ENCODE measurements at regions not wholly inside any gene's neighbourhood (a gene's known extent, or its start where the extent isn't known, plus 50 kb on each side); places are given as distances from the start of the nearest gene placed in this dataset.

DNA sequence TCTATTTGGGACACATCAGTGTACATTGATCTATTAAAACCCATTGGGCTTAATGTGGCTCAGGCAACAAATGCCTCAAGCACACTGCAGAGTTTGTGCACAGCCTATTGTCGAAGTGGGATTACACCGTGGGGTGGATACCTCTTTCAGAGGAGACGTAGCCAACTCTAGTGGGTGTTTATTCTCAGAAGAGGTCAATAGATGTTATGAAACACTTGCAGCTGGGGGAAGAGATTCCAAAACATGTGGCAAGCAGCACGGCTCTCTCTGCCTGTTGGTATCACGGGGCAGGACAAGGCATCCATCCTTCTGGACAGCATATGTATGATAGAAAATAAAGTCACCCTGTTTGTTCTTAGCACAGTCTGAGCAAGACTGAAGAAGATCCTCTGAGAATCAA is 121.4 kb upstream of the COPS8 start:
- H3K9me3 ChIP-seq = no peaks in the 10 kb centered on the region
- H3K4me3 ChIP-seq = no peak overlapping the region
- H3K36me3 ChIP-seq = no peaks in the 10 kb centered on the region
- TF ChIP-seq POLR2AphosphoS5 (IDR thresholded peaks at IDR 0.05) = peak in 2 of 3 donors; percentile 10 to 16
- no peak for TF ChIP-seq EP300 (IDR thresholded peaks at IDR 0.05)
- 75 to 90% (median 84%) methylated on average over 5 of the region's 5 CpGs for WGBS, 5 donors
- peak in 1 of 2 donors; percentile 11 for DNase-seq
- no peak overlapping the region for H3K27ac ChIP-seq
- H3K4me1 ChIP-seq = peaks cover 0 to 4% (median 0%) of the 10 kb centered on the region in 4 donors
- H3K27me3 ChIP-seq = no peaks in the 10 kb centered on the region
- intact Hi-C loops (cut with DNase I; ENCODE audit: low total_unique reads) = no loop called here

DNA sequence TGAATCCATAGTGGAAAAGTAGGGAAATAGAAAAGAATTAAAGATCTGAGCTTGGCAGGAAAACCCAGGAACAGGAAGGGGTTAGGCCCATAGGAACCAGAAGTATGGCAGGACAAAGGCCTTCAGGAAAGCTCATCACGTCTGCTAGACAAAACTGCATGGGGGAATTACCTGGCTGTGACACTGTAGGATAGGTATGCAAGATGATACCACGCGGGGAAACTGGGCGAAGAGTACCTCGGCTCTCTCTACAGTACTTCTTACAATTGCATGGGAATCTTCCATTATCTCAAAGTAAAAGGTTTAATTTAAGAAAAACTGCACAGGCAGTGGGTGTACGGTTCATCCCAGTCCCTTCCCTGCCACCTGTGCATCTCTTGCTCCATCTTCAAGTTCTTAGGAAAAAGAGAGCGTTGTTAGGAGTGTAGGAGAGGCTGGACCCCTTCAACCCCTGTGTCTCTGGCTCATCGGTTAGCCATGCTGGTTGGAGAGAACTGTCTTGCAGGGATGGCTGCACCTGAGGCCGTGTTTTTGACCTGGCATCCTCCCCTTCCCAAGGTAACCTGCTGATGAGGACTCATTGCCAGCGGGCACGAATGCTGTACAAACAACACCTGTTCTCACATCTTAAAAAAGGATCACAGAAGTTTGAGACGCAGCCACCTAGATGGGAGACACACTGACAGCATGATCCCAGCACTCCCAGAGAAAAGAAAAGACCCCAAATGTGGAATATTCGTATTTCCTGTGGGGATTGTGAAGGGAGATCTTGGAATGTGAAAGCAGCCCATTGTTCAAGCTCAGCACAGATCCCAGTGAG is 120.5 kb upstream of the COPS8 start:
- no peaks in the 10 kb centered on the region for H3K36me3 ChIP-seq
- peaks cover 0 to 4% (median 0%) of the 10 kb centered on the region in 4 donors for H3K4me1 ChIP-seq
- no peak overlapping the region for H3K27ac ChIP-seq
- H3K4me3 ChIP-seq = no peak overlapping the region
- no peaks in the 10 kb centered on the region for H3K27me3 ChIP-seq
- WGBS, 5 donors = 87 to 94% (median 92%) methylated on average over 13 of the region's 13 CpGs
- H3K9me3 ChIP-seq = no peaks in the 10 kb centered on the region
- DNase-seq = peak in 1 of 2 donors; percentile 15
- intact Hi-C loops (cut with DNase I; ENCODE audit: low total_unique reads) = no loop called here
- TF ChIP-seq, protein P1, sequence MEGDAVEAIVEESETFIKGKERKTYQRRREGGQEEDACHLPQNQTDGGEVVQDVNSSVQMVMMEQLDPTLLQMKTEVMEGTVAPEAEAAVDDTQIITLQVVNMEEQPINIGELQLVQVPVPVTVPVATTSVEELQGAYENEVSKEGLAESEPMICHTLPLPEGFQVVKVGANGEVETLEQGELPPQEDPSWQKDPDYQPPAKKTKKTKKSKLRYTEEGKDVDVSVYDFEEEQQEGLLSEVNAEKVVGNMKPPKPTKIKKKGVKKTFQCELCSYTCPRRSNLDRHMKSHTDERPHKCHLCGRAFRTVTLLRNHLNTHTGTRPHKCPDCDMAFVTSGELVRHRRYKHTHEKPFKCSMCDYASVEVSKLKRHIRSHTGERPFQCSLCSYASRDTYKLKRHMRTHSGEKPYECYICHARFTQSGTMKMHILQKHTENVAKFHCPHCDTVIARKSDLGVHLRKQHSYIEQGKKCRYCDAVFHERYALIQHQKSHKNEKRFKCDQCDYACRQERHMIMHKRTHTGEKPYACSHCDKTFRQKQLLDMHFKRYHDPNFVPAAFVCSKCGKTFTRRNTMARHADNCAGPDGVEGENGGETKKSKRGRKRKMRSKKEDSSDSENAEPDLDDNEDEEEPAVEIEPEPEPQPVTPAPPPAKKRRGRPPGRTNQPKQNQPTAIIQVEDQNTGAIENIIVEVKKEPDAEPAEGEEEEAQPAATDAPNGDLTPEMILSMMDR (IDR thresholded peaks at IDR 0.05) = no peak
- no peak for TF ChIP-seq POLR2AphosphoS5 (IDR thresholded peaks at IDR 0.05)
- no peak for TF ChIP-seq POLR2A (IDR thresholded peaks at IDR 0.05)
- TF ChIP-seq EP300 (IDR thresholded peaks at IDR 0.05) = no peak

DNA sequence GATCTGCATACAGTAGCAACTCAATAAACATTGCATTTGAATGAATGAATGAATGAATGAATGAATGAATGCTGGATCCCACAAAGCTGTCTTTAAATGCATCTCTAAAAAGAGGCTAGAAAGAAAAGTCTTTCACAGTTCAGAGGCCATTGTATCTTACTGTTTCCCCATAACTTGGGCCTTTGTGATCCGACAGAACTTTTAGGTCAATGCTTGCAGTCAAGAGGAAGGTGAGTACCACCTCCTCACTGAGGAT is 119.9 kb upstream of the COPS8 start:
- intact Hi-C loops (cut with DNase I; ENCODE audit: low total_unique reads) = no loop called here
- DNase-seq = no peak
- no peak overlapping the region for H3K4me3 ChIP-seq
- no peaks in the 10 kb centered on the region for H3K27me3 ChIP-seq
- peaks cover 0 to 4% (median under 1%) of the 10 kb centered on the region in 4 donors for H3K4me1 ChIP-seq
- WGBS, 5 donors = 41 to 100% (median 97%) methylated on average over 1 of the region's 1 CpG
- TF ChIP-seq POLR2A (IDR thresholded peaks at IDR 0.05) (no peak), POLR2AphosphoS5 (IDR thresholded peaks at IDR 0.05) (no peak)
- TF ChIP-seq, protein P1 (IDR thresholded peaks at IDR 0.05) = no peak
- no peaks in the 10 kb centered on the region for H3K36me3 ChIP-seq
- H3K9me3 ChIP-seq = no peaks in the 10 kb centered on the region
- H3K27ac ChIP-seq = no peak overlapping the region

DNA sequence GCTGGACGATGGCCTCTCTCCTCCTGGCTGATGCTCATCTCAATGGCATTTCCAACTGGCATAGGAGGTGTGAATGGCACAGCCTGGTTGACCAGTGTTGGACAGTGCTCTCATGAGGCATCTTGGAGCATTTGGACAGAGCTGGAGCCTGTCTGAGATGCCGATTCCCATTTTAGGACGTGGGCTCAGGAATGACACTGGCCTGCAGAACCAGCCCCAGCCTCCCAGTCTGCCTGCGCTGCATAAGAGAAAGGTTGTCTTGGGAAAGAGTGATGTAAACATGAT is 118.2 kb upstream of the COPS8 start:
- Histone ChIP-seq H3K36me3 (no peaks in the 10 kb centered on the region), H3K9me3 (no peaks in the 10 kb centered on the region), H3K4me3 (no peak overlapping the region), H3K27ac (peak overlapping the region in 1 of 5 donors; percentile 1), H3K4me1 (peaks cover 0 to 15% (median 2%) of the 10 kb centered on the region in 4 donors), H3K27me3 (no peaks in the 10 kb centered on the region)
- no peak for DNase-seq
- WGBS, 5 donors = 81 to 98% (median 90%) methylated on average over 4 of the region's 4 CpGs
- TF ChIP-seq POLR2A (IDR thresholded peaks at IDR 0.05) (no peak), EP300 (IDR thresholded peaks at IDR 0.05) (no peak), POLR2AphosphoS5 (IDR thresholded peaks at IDR 0.05) (no peak)
- TF ChIP-seq, protein P1 (IDR thresholded peaks at IDR 0.05) = no peak
- intact Hi-C loops (cut with DNase I; ENCODE audit: low total_unique reads) = no loop called here

DNA sequence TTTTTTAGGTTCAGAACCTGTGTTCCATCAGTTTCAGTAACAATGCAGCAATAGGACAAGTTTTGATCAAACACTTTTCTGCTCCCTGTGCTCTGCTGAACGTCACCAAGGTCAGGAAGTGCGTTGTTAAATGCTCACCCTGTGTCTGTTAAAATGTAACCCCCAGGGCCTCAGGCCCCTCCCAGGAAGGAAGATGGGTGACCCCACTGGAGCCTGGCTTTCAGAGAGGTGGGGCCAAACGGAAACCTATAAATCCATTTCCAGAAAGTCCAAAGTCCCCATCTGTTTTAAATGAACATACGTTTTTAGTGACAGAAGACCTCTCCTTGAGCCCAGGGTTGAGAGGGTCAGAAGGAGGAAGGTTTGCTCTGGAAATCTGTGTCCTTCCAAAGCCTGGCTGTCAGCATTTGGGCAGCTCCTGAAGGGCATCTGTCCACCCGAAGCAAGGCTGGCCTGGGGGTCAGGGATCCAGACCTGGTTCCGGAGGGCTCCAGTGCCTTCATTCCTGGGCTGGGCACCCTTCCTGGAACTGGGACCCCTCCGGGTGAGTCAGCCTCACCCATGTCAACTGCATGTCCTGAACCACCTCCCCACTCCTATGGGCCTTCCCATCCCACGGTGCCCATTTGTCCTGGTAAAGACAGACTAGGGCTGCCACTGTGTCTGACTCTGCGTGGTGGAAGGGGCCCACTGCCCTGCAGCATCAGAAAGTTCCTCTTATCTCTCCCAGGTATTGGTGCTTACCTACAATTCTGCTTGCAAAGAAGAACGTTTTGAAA is 117.4 kb upstream of the COPS8 start:
- intact Hi-C loops (cut with DNase I; ENCODE audit: low total_unique reads) = no loop called here
- Histone ChIP-seq H3K27ac (peak overlapping the region in 2 of 5 donors; percentile 13 to 15), H3K4me1 (peaks cover 0 to 24% (median 3%) of the 10 kb centered on the region in 4 donors), H3K27me3 (no peaks in the 10 kb centered on the region), H3K9me3 (no peaks in the 10 kb centered on the region), H3K36me3 (no peaks in the 10 kb centered on the region), H3K4me3 (no peak overlapping the region)
- TF ChIP-seq EP300 (IDR thresholded peaks at IDR 0.05) (no peak), POLR2AphosphoS5 (IDR thresholded peaks at IDR 0.05) (no peak), POLR2A (IDR thresholded peaks at IDR 0.05) (no peak)
- TF ChIP-seq, protein P1 (IDR thresholded peaks at IDR 0.05) = no peak
- DNase-seq = peak; percentile 22 to 75
- WGBS, 5 donors = 71 to 80% (median 73%) methylated on average over 10 of the region's 10 CpGs
